ENCODE measurements at regions not wholly inside any gene's neighbourhood (a gene's known extent, or its start where the extent isn't known, plus 50 kb on each side); places are given as distances from the start of the nearest gene placed in this dataset.
"Not testable (repeated sequence)": the region's sequence is repeated elsewhere in the genome, so short reads cannot be mapped to it uniquely, and the experiment has no call there.

- intact Hi-C loops (cut with DNase I; ENCODE audit: low total_unique reads): no loop called here
- H3K36me3 ChIP-seq: no peaks in the 10 kb centered on the region
- no peaks in the 10 kb centered on the region for H3K27me3 ChIP-seq (replicated peaks in 1 of 7)
- peak; percentile 58 for DNase-seq
- H3K9me3 ChIP-seq: no peaks in the 10 kb centered on the region
- H3K27ac ChIP-seq: no peak overlapping the region
- no peak for TF ChIP-seq POLR2AphosphoS5 (IDR thresholded peaks at IDR 0.05)
- no peak overlapping the region for H3K4me3 ChIP-seq
- 63 to 85% (median 79%) methylated on average over 13 of the region's 13 CpGs for WGBS, 5 donors
- H3K4me1 ChIP-seq: peaks cover 0 to 13% (median 0%) of the 10 kb centered on the region in 6 donors
Observed at GRCh38 chr5:17415321-17415758, 82.7 kb upstream of the TAF11L2 start.

GRCh38 chr5:17416374-17416773 lies 81.7 kb upstream of the TAF11L2 start:
- H3K36me3 ChIP-seq; intact Hi-C loops (cut with DNase I; ENCODE audit: low total_unique reads); H3K9me3 ChIP-seq; DNase-seq; H3K27ac ChIP-seq; H3K27me3 ChIP-seq (replicated peaks in 1 of 7); H3K4me3 ChIP-seq: not testable (repeated sequence)
- H3K4me1 ChIP-seq: peaks cover 0 to 13% (median 0%) of the 10 kb centered on the region in 6 donors
- 75 to 97% (median 89%) methylated on average over 3 to 4 of the region's 4 CpGs for WGBS, 5 donors

GRCh38 chr5:17424674-17425073 lies 73.4 kb upstream of the TAF11L2 start:
- intact Hi-C loops (cut with DNase I; ENCODE audit: low total_unique reads): no loop called here
- Histone ChIP-seq H3K27ac (no peak overlapping the region), H3K4me1 (peaks cover 0 to 5% (median 0%) of the 10 kb centered on the region in 6 donors), H3K9me3 (no peaks in the 10 kb centered on the region), H3K27me3 (replicated peaks in 1 of 7) (no peaks in the 10 kb centered on the region), H3K36me3 (no peaks in the 10 kb centered on the region), H3K4me3 (no peak overlapping the region)
- whole genome bisulfite sequencing, 5 donors: 91 to 95% (median 92%) methylated on average over 12 of the region's 12 CpGs
- TF ChIP-seq CTCF (IDR thresholded peaks at IDR 0.05 in 8 of 11, conservative IDR thresholded peaks at IDR 0.05 in 3 of 11): no peak
- no peak for TF ChIP-seq POLR2A (IDR thresholded peaks at IDR 0.05)
- TF ChIP-seq POLR2AphosphoS5 (IDR thresholded peaks at IDR 0.05): no peak
- DNase-seq: no peak

- H3K36me3 ChIP-seq: no peaks in the 10 kb centered on the region
Observed at GRCh38 chr5:17425385-17426070, 72.5 kb upstream of the TAF11L2 start.

More at GRCh38 chr5:17425385-17426070, 72.5 kb upstream of the TAF11L2 start:
- Histone ChIP-seq H3K9me3 (no peaks in the 10 kb centered on the region), H3K4me1 (peaks cover 0 to 5% (median 0%) of the 10 kb centered on the region in 6 donors), H3K27me3 (replicated peaks in 1 of 7) (no peaks in the 10 kb centered on the region), H3K4me3 (no peak overlapping the region), H3K27ac (no peak overlapping the region)
- 69 to 81% (median 76%) methylated on average over 8 of the region's 8 CpGs for WGBS, 5 donors
- DNase-seq: no peak
- TF ChIP-seq CTCF (IDR thresholded peaks at IDR 0.05 in 8 of 11, conservative IDR thresholded peaks at IDR 0.05 in 3 of 11) (no peak), POLR2A (IDR thresholded peaks at IDR 0.05) (no peak), POLR2AphosphoS5 (IDR thresholded peaks at IDR 0.05) (no peak)
- intact Hi-C loops (cut with DNase I; ENCODE audit: low total_unique reads): no loop called here
